T-cell (primary cell): ENCODE measurements at regions not wholly inside any gene's neighbourhood (a gene's known extent, or its start where the extent isn't known, plus 50 kb on each side); places are given as distances from the start of the nearest gene placed in this dataset.

Source experiments
- ATAC-seq, 4 experiments: fragments of 200-7000 bp in 3 of 4; fragments of 150-1000 bp in 1 of 4; cut with Tn5 transposase; replicated peaks in 1 of 4; 1 replicate in 3 of 4; 2 replicates in 1 of 4; pipeline ENCODE4 v1.10.0; 2021; ENCODE audit warnings: moderate library complexity in 3 of 4, mild to moderate bottlenecking in 2 of 4, moderate number of reproducible peaks in 1 of 4
- CTCF ChIA-PET, 2 donors: fragments of 300-600 bp; sonication (Branson Sonifier 250); formaldehyde crosslinking; loops; one replicate each; lab custom pipeline; 2022; ENCODE audit warnings: antibody characterized with exemption in 2 of 2; lab: Charles Lee
- POLR2A ChIA-PET, 2 donors: fragments of 300-600 bp; sonication (Branson Sonifier 250); formaldehyde crosslinking; loops; one replicate each; lab custom pipeline; 2022; ENCODE audit warnings: antibody characterized with exemption in 2 of 2; lab: Charles Lee
- DNase-seq, 35 experiments: peaks; one replicate each; pipeline versions ENCODE4 v3.0.0 to v3.0.0-alpha.2; 2013 to 2023
- H3K27ac ChIP-seq: one replicate; pipeline ENCODE4 v1.5.1; 2013; ENCODE audit warnings: low read length
- H3K27me3 ChIP-seq, 2 experiments: replicated peaks in 1 of 2; 1 replicate in 1 of 2; 2 replicates in 1 of 2; pipeline versions ENCODE4 v1.6.1 to v1.7.0; 2013; ENCODE audit warnings: low read length in 1 of 2, mixed read lengths in 1 of 2; ENCODE audit not compliant: control insufficient read depth in 2 of 2, insufficient read depth in 2 of 2; ENCODE audit errors: extremely low read depth in 1 of 2
- H3K36me3 ChIP-seq, 2 donors: 1 replicate in 1 of 2; 2 replicates in 1 of 2; pipeline versions ENCODE4 v1.6.1 to v1.7.0; 2013; ENCODE audit warnings: low read length in 1 of 2; ENCODE audit not compliant: control insufficient read depth in 2 of 2, insufficient read depth in 1 of 2; ENCODE audit errors: extremely low read depth in 1 of 2
- H3K4me1 ChIP-seq, 2 experiments: 1 replicate in 1 of 2; 2 replicates in 1 of 2; pipeline versions ENCODE4 v1.6.1 to v1.7.0; 2013; ENCODE audit warnings: low read length in 2 of 2, mixed read lengths in 1 of 2; ENCODE audit not compliant: insufficient read depth in 2 of 2, control insufficient read depth in 1 of 2; ENCODE audit errors: extremely low read depth in 1 of 2
- H3K4me3 ChIP-seq, 2 donors: 1 replicate in 1 of 2; 2 replicates in 1 of 2; pipeline versions ENCODE4 v1.5.1 to v1.7.0; 2013; ENCODE audit warnings: mild to moderate bottlenecking in 2 of 2, low read length in 1 of 2, moderate library complexity in 1 of 2; ENCODE audit not compliant: control insufficient read depth in 1 of 2; ENCODE audit errors: extremely low read depth in 1 of 2
- H3K9me3 ChIP-seq: 2 replicates; pipeline ENCODE4 v1.7.0; 2013
- H3K27ac Mint-ChIP-seq, 2 donors: one replicate each; pipeline ENCODE4 v1.8.0; 2020 to 2021; ENCODE audit warnings: mild to moderate bottlenecking in 2 of 2, mixed read lengths in 2 of 2
- H3K27me3 Mint-ChIP-seq, 2 donors: one replicate each; pipeline ENCODE4 v1.8.0; 2021 to 2022; ENCODE audit warnings: mixed read lengths in 2 of 2
- H3K36me3 Mint-ChIP-seq: one replicate; pipeline ENCODE4 v1.8.0; 2021; ENCODE audit warnings: mixed read lengths
- H3K4me1 Mint-ChIP-seq, 3 donors: one replicate each; pipeline ENCODE4 v1.8.0; 2020 to 2022; ENCODE audit warnings: mixed read lengths in 3 of 3, mild to moderate bottlenecking in 1 of 3
- H3K4me3 Mint-ChIP-seq, 3 donors: one replicate each; pipeline ENCODE4 v1.8.0; 2020 to 2022; ENCODE audit warnings: mild to moderate bottlenecking in 3 of 3, mixed read lengths in 3 of 3, moderate library complexity in 3 of 3
- H3K9me3 Mint-ChIP-seq, 3 donors: one replicate each; pipeline ENCODE4 v1.8.0; 2020 to 2022; ENCODE audit warnings: mixed read lengths in 3 of 3
- WGBS: methylation state at CpG from one replicate; pipeline ENCODE4 v1.1.5; 2013; ENCODE audit warnings: missing lambda C conversion rate; ENCODE audit not compliant: insufficient coverage; 5-methylcytosine and 5-hydroxymethylcytosine counted together

- Histone ChIP-seq H3K36me3 (no peaks in the 10 kb centered on the region), H3K27ac (no peak overlapping the region), H3K27me3 (peaks cover 0 to 2% of the 10 kb centered on the region in 2 experiments), H3K4me1 (no peaks in the 10 kb centered on the region), H3K4me3 (no peak overlapping the region), H3K9me3 (no peaks in the 10 kb centered on the region)
- Mint-ChIP-seq H3K4me1 (no peaks in the 10 kb centered on the region), H3K27ac (no peak overlapping the region), H3K27me3 (no peaks in the 10 kb centered on the region), H3K4me3 (no peak overlapping the region), H3K36me3 (no peaks in the 10 kb centered on the region), H3K9me3 (peaks cover 0 to 5% (median 0%) of the 10 kb centered on the region in 3 donors)
- DNase-seq (no peak), ATAC-seq (no peak)
- WGBS = 25% methylated on average over 1 of the region's 3 CpGs
- ChIA-PET CTCF (no interaction called here), POLR2A (no interaction called here)
Measured at GRCh38 chr2:146912536-146912935, 932.3 kb upstream of the ACVR2A start.

- Mint-ChIP-seq H3K9me3 (peaks cover 0 to 5% (median 0%) of the 10 kb centered on the region in 3 donors), H3K27ac (no peak overlapping the region), H3K4me1 (no peaks in the 10 kb centered on the region), H3K4me3 (no peak overlapping the region), H3K36me3 (no peaks in the 10 kb centered on the region), H3K27me3 (no peaks in the 10 kb centered on the region)
- Histone ChIP-seq H3K9me3 (no peaks in the 10 kb centered on the region), H3K27ac (no peak overlapping the region), H3K27me3 (no peaks in the 10 kb centered on the region), H3K4me1 (no peaks in the 10 kb centered on the region), H3K36me3 (no peaks in the 10 kb centered on the region), H3K4me3 (no peak overlapping the region)
- DNase-seq (no peak), ATAC-seq (no peak)
- no CpG with 5 or more reads among the region's 3 CpGs for WGBS
- CTCF ChIA-PET = interaction anchor here in 1 of 2 donors (0.7 kb wide), 1 partner anchor 11 kb away, joined by 3 read pairs; no protein-coding TSS in a partner anchor
- POLR2A ChIA-PET = no interaction called here
Measured at GRCh38 chr2:146908776-146909175, 936.1 kb upstream of the ACVR2A start.

GRCh38 chr2:146898083-146898482, 946.7 kb upstream of the ACVR2A start:
- Histone ChIP-seq H3K27ac (no peak overlapping the region), H3K4me3 (no peak overlapping the region), H3K9me3 (no peaks in the 10 kb centered on the region), H3K27me3 (no peaks in the 10 kb centered on the region), H3K4me1 (no peaks in the 10 kb centered on the region), H3K36me3 (no peaks in the 10 kb centered on the region)
- H3K9me3 Mint-ChIP-seq = peaks cover 0 to 4% (median 0%) of the 10 kb centered on the region in 3 donors
- CTCF ChIA-PET = no interaction called here
- no peaks in the 10 kb centered on the region for H3K4me1 Mint-ChIP-seq
- H3K27me3 Mint-ChIP-seq = no peaks in the 10 kb centered on the region
- no peak for DNase-seq
- H3K4me3 Mint-ChIP-seq = no peak overlapping the region
- no peaks in the 10 kb centered on the region for H3K36me3 Mint-ChIP-seq
- no peak for ATAC-seq
- WGBS = no CpG with 5 or more reads among the region's 1 CpG
- H3K27ac Mint-ChIP-seq = no peak overlapping the region
- POLR2A ChIA-PET = no interaction called here

- Mint-ChIP-seq H3K27me3 (no peaks in the 10 kb centered on the region), H3K9me3 (peaks cover 0 to 4% (median 0%) of the 10 kb centered on the region in 3 donors), H3K4me1 (no peaks in the 10 kb centered on the region), H3K4me3 (no peak overlapping the region), H3K27ac (no peak overlapping the region), H3K36me3 (no peaks in the 10 kb centered on the region)
- H3K4me1 ChIP-seq = no peaks in the 10 kb centered on the region
- H3K27me3 ChIP-seq = no peaks in the 10 kb centered on the region
- CTCF ChIA-PET = no interaction called here
- DNase-seq = no peak
- no peak overlapping the region for H3K4me3 ChIP-seq
- H3K36me3 ChIP-seq = no peaks in the 10 kb centered on the region
- POLR2A ChIA-PET = no interaction called here
- no peak overlapping the region for H3K27ac ChIP-seq
- WGBS = no CpG with 5 or more reads among the region's 1 CpG
- ATAC-seq = no peak
- H3K9me3 ChIP-seq = no peaks in the 10 kb centered on the region
Measured at GRCh38 chr2:146894514-146894913, 950.3 kb upstream of the ACVR2A start.

GRCh38 chr2:146893500-146894041, 951.3 kb upstream of the ACVR2A start:
- no peaks in the 10 kb centered on the region for H3K4me1 ChIP-seq
- H3K4me3 Mint-ChIP-seq = no peak overlapping the region
- WGBS = no CpG with 5 or more reads among the region's 5 CpGs
- no peaks in the 10 kb centered on the region for H3K36me3 Mint-ChIP-seq
- H3K27me3 ChIP-seq = no peaks in the 10 kb centered on the region
- H3K27ac ChIP-seq = no peak overlapping the region
- no peak for DNase-seq
- H3K36me3 ChIP-seq = no peaks in the 10 kb centered on the region
- POLR2A ChIA-PET = no interaction called here
- CTCF ChIA-PET = no interaction called here
- no peaks in the 10 kb centered on the region for H3K4me1 Mint-ChIP-seq
- peaks cover 0 to 4% (median 0%) of the 10 kb centered on the region in 3 donors for H3K9me3 Mint-ChIP-seq
- no peak for ATAC-seq
- no peaks in the 10 kb centered on the region for H3K27me3 Mint-ChIP-seq
- no peak overlapping the region for H3K27ac Mint-ChIP-seq
- no peak overlapping the region for H3K4me3 ChIP-seq
- no peaks in the 10 kb centered on the region for H3K9me3 ChIP-seq

GRCh38 chr2:146890491-146890890, 954.3 kb upstream of the ACVR2A start:
- Histone ChIP-seq H3K4me3 (no peak overlapping the region), H3K9me3 (no peaks in the 10 kb centered on the region), H3K27ac (no peak overlapping the region), H3K36me3 (no peaks in the 10 kb centered on the region), H3K27me3 (no peaks in the 10 kb centered on the region), H3K4me1 (no peaks in the 10 kb centered on the region)
- no peaks in the 10 kb centered on the region for H3K36me3 Mint-ChIP-seq
- H3K27me3 Mint-ChIP-seq = no peaks in the 10 kb centered on the region
- ATAC-seq (no peak), DNase-seq (no peak)
- no peak overlapping the region for H3K27ac Mint-ChIP-seq
- ChIA-PET CTCF (no interaction called here), POLR2A (no interaction called here)
- no peaks in the 10 kb centered on the region for H3K4me1 Mint-ChIP-seq
- H3K4me3 Mint-ChIP-seq = no peak overlapping the region
- no peaks in the 10 kb centered on the region for H3K9me3 Mint-ChIP-seq
- WGBS = 71% methylated on average over 1 of the region's 2 CpGs

GRCh38 chr2:146879882-146880281, 964.9 kb upstream of the ACVR2A start:
- WGBS = 100% methylated on average over 1 of the region's 6 CpGs
- H3K4me1 Mint-ChIP-seq = no peaks in the 10 kb centered on the region

More at GRCh38 chr2:146879882-146880281, 964.9 kb upstream of the ACVR2A start:
- ATAC-seq (no peak), DNase-seq (no peak)
- POLR2A ChIA-PET = no interaction called here
- Mint-ChIP-seq H3K4me3 (no peak overlapping the region), H3K9me3 (peaks cover 0 to 10% (median 7%) of the 10 kb centered on the region in 3 donors), H3K36me3 (no peaks in the 10 kb centered on the region), H3K27me3 (no peaks in the 10 kb centered on the region), H3K27ac (no peak overlapping the region)
- H3K4me3 ChIP-seq = no peak overlapping the region
- no peaks in the 10 kb centered on the region for H3K9me3 ChIP-seq
- H3K27ac ChIP-seq = no peak overlapping the region
- no peaks in the 10 kb centered on the region for H3K27me3 ChIP-seq
- H3K4me1 ChIP-seq = no peaks in the 10 kb centered on the region
- CTCF ChIA-PET = no interaction called here
- H3K36me3 ChIP-seq = no peaks in the 10 kb centered on the region
